GM12873 (cell line): ENCODE measurements at regions not wholly inside any gene's neighbourhood (a gene's known extent, or its start where the extent isn't known, plus 50 kb on each side); places are given as distances from the start of the nearest gene placed in this dataset.

ENCODE experiments used
- CTCF ChIP-seq: IDR thresholded peaks from 2 replicates; pipeline ENCODE4 v1.5.1; 2012; ENCODE audit warnings: low read depth, mild to moderate bottlenecking, moderate library complexity, low read length, control low read depth; ENCODE audit not compliant: insufficient read depth; ENCODE audit errors: missing control alignments

GRCh38 chr1:38466487-38466886 lies 393.1 kb downstream of the RRAGC start:
- TF ChIP-seq CTCF, result no peak

GRCh38 chr1:38465460-38465859 lies 394.1 kb downstream of the RRAGC start:
- TF ChIP-seq CTCF, result no peak

DNA sequence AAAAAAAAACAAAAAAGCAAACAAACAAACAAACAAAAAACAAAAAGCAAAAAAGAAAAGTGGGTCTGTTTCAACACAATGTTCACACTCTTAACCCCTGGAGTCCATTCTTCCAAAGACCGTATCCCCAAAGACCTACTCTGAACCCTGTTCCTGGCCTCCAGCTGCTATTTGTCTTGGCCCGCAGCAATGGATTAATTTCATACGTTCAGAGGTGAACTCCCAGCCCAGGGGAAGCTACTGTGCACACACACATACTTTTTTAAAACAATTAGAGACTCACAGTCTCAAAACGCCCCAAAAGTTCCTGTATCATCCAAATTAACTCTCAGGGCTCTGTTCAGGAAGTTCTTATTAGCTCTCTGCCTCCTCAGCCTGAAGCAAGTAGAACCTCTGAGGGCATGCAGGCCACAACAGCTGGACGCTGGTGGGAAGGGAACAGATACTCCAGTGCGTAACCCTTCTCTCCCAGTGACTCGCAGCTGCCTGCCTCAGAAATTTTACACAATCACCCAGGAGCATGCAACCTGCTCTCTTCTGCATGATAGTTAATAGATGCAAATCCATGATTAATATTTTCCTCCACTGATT lies 395.4 kb downstream of the RRAGC start:
- TF ChIP-seq CTCF, result no peak

- no peak for TF ChIP-seq CTCF
Observed at GRCh38 chr1:38463074-38463473, 396.5 kb downstream of the RRAGC start.

GRCh38 chr1:38456531-38456876 lies 403.1 kb downstream of the RRAGC start:
- TF ChIP-seq CTCF, result no peak

DNA sequence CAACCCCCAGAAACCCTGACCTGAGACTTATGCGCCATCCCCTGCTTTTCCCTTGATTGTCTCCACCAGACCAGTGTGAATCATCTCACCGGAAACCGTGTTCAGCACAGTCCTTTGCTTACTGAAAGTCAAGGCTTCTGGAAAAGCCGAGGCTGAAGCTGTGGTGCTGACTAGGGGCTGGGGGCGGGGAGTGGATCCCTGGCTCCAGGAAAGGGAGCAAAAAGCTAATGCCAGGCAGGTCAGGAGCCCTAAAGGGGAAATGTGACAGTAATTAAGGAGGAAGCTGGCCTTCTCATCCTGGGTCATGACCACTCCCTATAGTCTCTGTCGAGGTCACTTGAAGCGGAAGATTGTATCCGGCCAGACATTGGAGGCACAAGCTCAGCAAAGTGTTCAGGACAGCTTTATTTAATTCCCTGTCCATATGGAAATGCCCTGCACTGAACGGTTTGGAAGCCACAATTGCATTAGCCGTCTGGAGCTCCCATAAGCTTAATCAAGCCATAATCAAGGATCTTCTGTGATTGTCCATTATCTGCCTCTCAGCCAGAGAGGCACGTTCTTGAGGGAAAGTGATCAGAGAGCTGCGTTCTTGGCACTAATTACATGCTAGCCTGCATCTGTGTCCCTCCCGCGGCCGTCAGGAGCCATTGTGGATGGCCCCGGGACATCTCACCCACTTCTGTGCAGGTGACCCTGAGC lies 403.6 kb downstream of the RRAGC start:
- TF ChIP-seq CTCF, result no peak

- TF ChIP-seq CTCF, result no peak
Observed at GRCh38 chr1:38454749-38455441, 404.7 kb downstream of the RRAGC start.
